SK-N-SH treated with all-trans-retinoic acid at 6 μM for 48 hours (cell line): ENCODE measurements at regions not wholly inside any gene's neighbourhood (a gene's known extent, or its start where the extent isn't known, plus 50 kb on each side); places are given as distances from the start of the nearest gene placed in this dataset.
"Not testable (repeated sequence)": the region's sequence is repeated elsewhere in the genome, so short reads cannot be mapped to it uniquely, and the experiment has no call there.

ENCODE experiments used
- CREB5 ChIP-seq: fragments of 250-450 bp; sonication (Bioruptor Pico); IDR thresholded peaks from 2 replicates; pipeline ENCODE4 v1.5.1; 2020; ENCODE audit warnings: low read depth, mild to moderate bottlenecking, moderate library complexity
- ZFP3 ChIP-seq: fragments of 250-450 bp; sonication (Bioruptor Pico); IDR thresholded peaks from 2 replicates; pipeline ENCODE4 v1.5.0; 2020; ENCODE audit warnings: mild to moderate bottlenecking, moderate library complexity
- ZNF565 ChIP-seq: fragments of 450-650 bp; formaldehyde crosslinking; conservative IDR thresholded peaks from 2 replicates; pipeline ENCODE4 v1.5.0; 2020; ENCODE audit warnings: low read depth, mild to moderate bottlenecking, moderate library complexity

GRCh38 chr17:70746574-70746973, 577.2 kb downstream of the KCNJ2 start:
- not testable (repeated sequence) for TF ChIP-seq ZFP3; ZNF565 (CRISPR knock-in tag); CREB5 (CRISPR knock-in tag)
